GM10266 (cell line): ENCODE measurements at regions not wholly inside any gene's neighbourhood (a gene's known extent, or its start where the extent isn't known, plus 50 kb on each side); places are given as distances from the start of the nearest gene placed in this dataset.

ENCODE experiments used
- DNase-seq: peaks from one replicate; pipeline ENCODE4 v3.0.0; 2012; ENCODE audit errors: extremely low spot score
- TF ChIP-seq, protein P1 (sequence below): IDR thresholded peaks from 2 replicates; pipeline ENCODE4 v1.5.1; 2012; ENCODE audit warnings: mild to moderate bottlenecking, low read depth; ENCODE audit not compliant: control insufficient read depth, insufficient read depth; ENCODE audit errors: missing control alignments

DNA sequence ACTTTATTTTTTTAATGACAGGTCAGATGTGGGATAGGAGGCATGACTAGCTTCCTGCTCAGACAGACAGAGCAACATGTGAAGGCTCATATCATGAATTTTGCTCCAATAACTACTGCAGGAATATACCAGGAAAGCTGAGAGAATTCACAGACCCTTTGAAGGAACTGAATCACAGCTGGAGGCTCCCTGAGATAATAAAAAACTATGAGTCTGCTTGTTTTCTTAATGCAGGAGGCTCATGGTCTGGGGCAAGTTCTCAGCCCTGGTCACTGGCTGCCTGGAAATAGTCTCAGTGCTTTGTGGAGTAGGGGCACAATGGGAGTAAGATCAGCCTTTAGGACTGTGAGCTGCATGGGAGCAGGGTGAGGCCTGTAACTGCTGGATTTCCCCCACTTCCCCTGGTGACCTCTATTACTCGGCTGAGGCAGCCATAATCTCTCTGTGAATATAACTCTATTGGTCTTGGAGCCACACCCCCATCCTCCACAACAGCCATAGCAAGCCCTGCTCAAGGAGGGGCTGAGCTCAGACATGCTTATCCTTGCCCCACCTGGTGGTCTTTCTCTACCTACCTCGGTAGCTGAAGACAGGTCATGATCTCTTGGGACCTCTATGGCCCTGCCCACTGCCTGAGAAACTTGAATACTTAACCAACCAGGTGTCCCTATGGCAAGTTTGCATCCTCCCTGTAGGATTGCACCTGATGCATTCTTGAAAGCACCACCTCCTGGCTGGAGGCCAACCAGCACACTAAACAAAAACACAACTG lies 281.6 kb upstream of the TMCO5A start:
- TF ChIP-seq, protein P1, sequence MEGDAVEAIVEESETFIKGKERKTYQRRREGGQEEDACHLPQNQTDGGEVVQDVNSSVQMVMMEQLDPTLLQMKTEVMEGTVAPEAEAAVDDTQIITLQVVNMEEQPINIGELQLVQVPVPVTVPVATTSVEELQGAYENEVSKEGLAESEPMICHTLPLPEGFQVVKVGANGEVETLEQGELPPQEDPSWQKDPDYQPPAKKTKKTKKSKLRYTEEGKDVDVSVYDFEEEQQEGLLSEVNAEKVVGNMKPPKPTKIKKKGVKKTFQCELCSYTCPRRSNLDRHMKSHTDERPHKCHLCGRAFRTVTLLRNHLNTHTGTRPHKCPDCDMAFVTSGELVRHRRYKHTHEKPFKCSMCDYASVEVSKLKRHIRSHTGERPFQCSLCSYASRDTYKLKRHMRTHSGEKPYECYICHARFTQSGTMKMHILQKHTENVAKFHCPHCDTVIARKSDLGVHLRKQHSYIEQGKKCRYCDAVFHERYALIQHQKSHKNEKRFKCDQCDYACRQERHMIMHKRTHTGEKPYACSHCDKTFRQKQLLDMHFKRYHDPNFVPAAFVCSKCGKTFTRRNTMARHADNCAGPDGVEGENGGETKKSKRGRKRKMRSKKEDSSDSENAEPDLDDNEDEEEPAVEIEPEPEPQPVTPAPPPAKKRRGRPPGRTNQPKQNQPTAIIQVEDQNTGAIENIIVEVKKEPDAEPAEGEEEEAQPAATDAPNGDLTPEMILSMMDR, result no peak
- DNase-seq, result no peak

DNA sequence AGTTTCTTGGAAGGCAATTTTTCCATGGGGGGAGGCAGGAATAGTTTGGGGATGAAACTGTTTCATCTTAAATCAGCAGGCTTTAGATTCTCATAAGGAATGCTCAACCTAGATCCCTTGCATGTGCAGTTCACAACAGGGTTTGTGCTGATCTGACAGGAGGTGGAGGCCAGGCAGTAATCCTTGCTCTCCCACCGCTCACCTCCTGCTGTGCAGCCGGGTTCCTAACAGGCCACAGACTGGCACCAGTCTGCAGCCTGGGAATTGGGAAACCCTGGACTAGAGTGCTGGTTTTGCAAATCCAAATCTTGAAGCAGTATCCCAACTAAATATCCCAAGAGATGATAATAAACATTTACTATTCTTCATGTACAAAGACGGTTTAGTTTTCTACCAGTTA lies 256.3 kb upstream of the TMCO5A start:
- TF ChIP-seq, protein P1, result no peak
- DNase-seq, result no peak

DNA sequence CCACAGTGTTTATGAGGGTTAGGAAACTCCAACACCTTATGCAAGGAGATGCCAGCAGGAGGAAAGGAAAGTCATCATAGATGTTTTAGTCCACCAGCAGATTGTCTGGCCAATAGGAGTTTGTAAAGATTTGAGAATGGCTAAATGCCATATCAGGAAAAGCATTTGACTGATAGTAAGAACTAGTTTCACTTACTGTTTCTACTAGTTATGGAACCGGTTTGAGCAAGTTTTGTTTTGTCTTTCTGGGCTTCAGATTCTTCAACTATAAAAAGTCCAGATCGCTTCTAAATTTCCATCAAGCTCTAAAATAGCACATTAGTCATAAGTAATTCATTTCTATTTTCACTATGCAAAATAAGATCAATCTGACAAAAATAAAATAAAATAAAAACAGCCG lies 254.8 kb upstream of the TMCO5A start:
- TF ChIP-seq, protein P1, result no peak
- no peak for DNase-seq

DNA sequence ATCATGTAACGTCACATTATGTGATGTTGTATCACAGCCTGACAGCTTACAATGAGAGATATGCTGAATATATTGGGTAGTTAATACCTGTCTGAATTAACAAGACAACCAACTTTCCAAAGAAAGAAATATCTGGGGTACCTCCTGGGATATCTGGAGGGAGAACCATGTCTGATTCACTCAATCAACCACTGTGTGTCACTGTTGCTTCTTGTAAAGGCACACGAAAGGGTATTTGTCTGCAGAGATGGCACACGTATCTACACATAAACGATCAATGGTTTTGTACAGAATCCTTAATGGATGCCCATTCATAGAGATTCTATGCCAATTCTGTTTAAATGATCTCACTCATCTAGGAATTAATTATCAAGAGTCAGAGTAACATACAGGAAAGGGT lies 252.1 kb upstream of the TMCO5A start:
- no peak for DNase-seq
- TF ChIP-seq, protein P1, result no peak

DNA sequence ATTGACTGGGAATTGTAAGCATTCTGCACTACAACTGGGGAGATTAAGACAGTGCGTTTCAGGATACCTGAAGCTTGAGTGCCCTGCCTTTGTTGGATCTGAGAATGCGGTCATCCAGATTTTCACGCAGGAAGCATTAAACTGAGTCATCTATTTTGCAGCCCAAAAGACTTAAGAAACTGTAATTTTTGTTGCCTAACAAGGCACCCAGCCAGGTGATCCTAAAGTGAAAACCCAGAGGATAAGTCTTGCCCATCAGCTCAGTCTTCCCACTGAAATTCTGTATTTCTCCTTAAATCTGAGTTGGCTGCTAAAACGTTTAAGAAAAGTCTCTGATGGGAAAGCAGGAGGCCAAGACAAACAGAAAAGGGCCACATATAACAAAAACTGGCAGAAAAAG lies 242.5 kb upstream of the TMCO5A start:
- no peak for DNase-seq
- TF ChIP-seq, protein P1, result no peak

DNA sequence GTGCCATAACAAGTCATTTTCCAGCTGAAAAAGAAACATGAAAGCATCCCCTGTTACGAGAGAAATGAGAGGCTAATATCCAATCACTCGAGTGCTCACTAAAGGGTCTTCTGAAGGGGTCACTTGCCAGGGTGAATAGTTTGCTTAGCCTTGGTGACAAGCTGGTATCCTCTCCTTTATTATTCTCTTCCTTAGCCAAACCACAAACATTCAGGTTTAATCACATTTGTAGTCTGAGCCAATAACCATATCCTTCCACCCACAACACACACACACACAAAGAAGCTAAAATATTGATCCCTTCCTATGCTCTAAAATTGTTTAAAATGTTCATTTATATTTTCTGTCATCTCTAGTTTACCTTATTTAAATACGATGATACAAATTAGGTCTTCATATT lies 240.5 kb upstream of the TMCO5A start:
- DNase-seq, result no peak
- TF ChIP-seq, protein P1, result no peak

DNA sequence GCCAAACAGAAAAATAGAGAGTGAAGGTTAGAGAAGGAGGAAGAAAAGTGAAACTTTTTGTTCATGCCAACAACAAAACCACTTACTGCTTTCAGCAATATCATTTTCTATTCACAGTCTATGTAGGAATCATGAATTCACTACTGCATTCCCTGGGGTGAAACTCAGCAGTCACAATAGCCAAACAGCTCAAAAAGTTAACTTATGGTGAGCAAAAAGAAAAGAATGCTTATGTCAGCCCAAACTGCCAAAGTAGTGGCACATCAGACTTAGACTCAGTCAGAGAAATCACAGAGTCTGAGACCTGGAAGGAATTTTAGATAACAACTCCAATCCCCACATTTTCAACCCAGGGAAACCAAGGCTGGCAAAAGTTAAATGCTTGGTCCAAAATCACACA lies 238.7 kb upstream of the TMCO5A start:
- no peak for DNase-seq
- TF ChIP-seq, protein P1, result no peak
